WTC11 (cell line): ENCODE measurements at regions not wholly inside any gene's neighbourhood (a gene's known extent, or its start where the extent isn't known, plus 50 kb on each side); places are given as distances from the start of the nearest gene placed in this dataset.
"Not testable (repeated sequence)": the region's sequence is repeated elsewhere in the genome, so short reads cannot be mapped to it uniquely, and the experiment has no call there.

Source experiments
- ATAC-seq: fragments of 200-7000 bp; cut with Tn5 transposase; 2 replicates; pipeline ENCODE4 v1.10.0; 2021; ENCODE audit warnings: mild to moderate bottlenecking, moderate library complexity
- CTCF ChIA-PET: fragments of 300-600 bp; sonication (Branson Sonifier 250); formaldehyde crosslinking; loops from one replicate; lab custom pipeline; 2021; ENCODE audit warnings: antibody characterized with exemption; lab: Charles Lee
- POLR2A ChIA-PET: fragments of 350-600 bp; sonication (Branson Sonifier 250); formaldehyde crosslinking; loops from one replicate; lab custom pipeline; 2021; ENCODE audit warnings: antibody characterized with exemption; lab: Charles Lee
- DNase-seq: peaks from one replicate; pipeline ENCODE4 v3.0.0; 2021; ENCODE audit warnings: low spot score
- H3K27ac Mint-ChIP-seq: 2 replicates; pipeline ENCODE4 v1.8.0; 2021; ENCODE audit warnings: mixed read lengths
- H3K27me3 Mint-ChIP-seq: 2 replicates; pipeline ENCODE4 v1.8.0; 2021; ENCODE audit warnings: low read depth, mild to moderate bottlenecking, moderate library complexity, mixed read lengths
- H3K36me3 Mint-ChIP-seq: 2 replicates; pipeline ENCODE4 v1.8.0; 2021; ENCODE audit warnings: mixed read lengths
- H3K4me1 Mint-ChIP-seq: 2 replicates; pipeline ENCODE4 v1.8.0; 2022; ENCODE audit warnings: mixed read lengths
- H3K4me3 Mint-ChIP-seq: 2 replicates; pipeline ENCODE4 v1.8.0; 2021; ENCODE audit warnings: mild to moderate bottlenecking, moderate library complexity, mixed read lengths
- H3K9me3 Mint-ChIP-seq: 2 replicates; pipeline ENCODE4 v1.8.0; 2021; ENCODE audit warnings: mixed read lengths
- AFF4 ChIP-seq: sonication (generic); formaldehyde crosslinking; IDR thresholded peaks from 2 replicates; pipeline ENCODE4 v1.8.1; 2023; ENCODE audit warnings: mild to moderate bottlenecking, missing genetic modification reagents, borderline replicate concordance
- ATF3 ChIP-seq: sonication (generic); formaldehyde crosslinking; conservative IDR thresholded peaks from 2 replicates; pipeline ENCODE4 v1.8.1; 2022; ENCODE audit warnings: mild to moderate bottlenecking, missing genetic modification reagents
- CREB1 ChIP-seq: sonication (generic); formaldehyde crosslinking; IDR thresholded peaks from 2 replicates; pipeline ENCODE4 v1.8.0; 2023; ENCODE audit warnings: mild to moderate bottlenecking, missing genetic modification reagents
- CTCF ChIP-seq: fragments of 200-600 bp; IDR thresholded peaks from 2 replicates; pipeline ENCODE4 v1.8.0; 2022; ENCODE audit warnings: antibody characterized with exemption
- E2F1 ChIP-seq: sonication (generic); formaldehyde crosslinking; IDR thresholded peaks from 2 replicates; pipeline ENCODE4 v1.8.0; 2022; ENCODE audit warnings: mild to moderate bottlenecking, missing genetic modification reagents
- EMX1 ChIP-seq: fragments of 250-450 bp; sonication (Bioruptor Pico); IDR thresholded peaks from 2 replicates; pipeline ENCODE4 v1.8.0; 2021; ENCODE audit warnings: mild to moderate bottlenecking
- ESRRA ChIP-seq: sonication (generic); formaldehyde crosslinking; IDR thresholded peaks from 2 replicates; pipeline ENCODE4 v1.8.1; 2022; ENCODE audit warnings: mild to moderate bottlenecking, missing genetic modification reagents, borderline replicate concordance
- FOXJ3 ChIP-seq: sonication (generic); formaldehyde crosslinking; IDR thresholded peaks from 2 replicates; pipeline ENCODE4 v1.9.0; 2021; ENCODE audit warnings: missing genetic modification reagents, mild to moderate bottlenecking, borderline replicate concordance
- FOXK1 ChIP-seq: sonication (generic); formaldehyde crosslinking; IDR thresholded peaks from 2 replicates; pipeline ENCODE4 v1.8.0; 2022; ENCODE audit warnings: mild to moderate bottlenecking, moderate library complexity, missing genetic modification reagents
- GABPB1 ChIP-seq: sonication (generic); formaldehyde crosslinking; IDR thresholded peaks from 2 replicates; pipeline ENCODE4 v1.8.1; 2023; ENCODE audit warnings: mild to moderate bottlenecking, missing genetic modification reagents
- MLX ChIP-seq: sonication (generic); formaldehyde crosslinking; IDR thresholded peaks from 2 replicates; pipeline ENCODE4 v1.8.1; 2023; ENCODE audit warnings: mild to moderate bottlenecking, missing genetic modification reagents, moderate library complexity
- PREB ChIP-seq: sonication (generic); formaldehyde crosslinking; IDR thresholded peaks from 2 replicates; pipeline ENCODE4 v1.8.1; 2022; ENCODE audit warnings: mild to moderate bottlenecking, missing genetic modification reagents, moderate library complexity, borderline replicate concordance
- PRRX2 ChIP-seq: fragments of 250-450 bp; sonication (Bioruptor Pico); IDR thresholded peaks from 2 replicates; pipeline ENCODE4 v1.8.0; 2021; ENCODE audit warnings: mild to moderate bottlenecking
- RORB ChIP-seq: fragments of 250-450 bp; sonication (Bioruptor Pico); IDR thresholded peaks from 2 replicates; pipeline ENCODE4 v1.9.0; 2021; ENCODE audit warnings: mild to moderate bottlenecking
- SMAD4 ChIP-seq: sonication (generic); formaldehyde crosslinking; IDR thresholded peaks from 2 replicates; pipeline ENCODE4 v1.8.0; 2022; ENCODE audit warnings: mild to moderate bottlenecking, missing genetic modification reagents
- STAT6 ChIP-seq: sonication (generic); formaldehyde crosslinking; conservative IDR thresholded peaks from 2 replicates; pipeline ENCODE4 v1.8.1; 2023; ENCODE audit warnings: mild to moderate bottlenecking, low read depth, missing genetic modification reagents, moderate library complexity
- ZNF263 ChIP-seq: sonication (generic); formaldehyde crosslinking; IDR thresholded peaks from 2 replicates; pipeline ENCODE4 v1.8.1; 2022; ENCODE audit warnings: low read depth, mild to moderate bottlenecking, moderate library complexity, missing genetic modification reagents
- ZNF396 ChIP-seq: fragments of 250-450 bp; sonication (Bioruptor Pico); IDR thresholded peaks from 2 replicates; pipeline ENCODE4 v1.8.0; 2021; ENCODE audit warnings: mild to moderate bottlenecking, moderate library complexity, borderline replicate concordance

GRCh38 chr10:57032301-57032700 lies 671.2 kb upstream of the ZWINT start:
- peaks cover 40% of the 10 kb centered on the region for H3K9me3 Mint-ChIP-seq
- H3K4me1 Mint-ChIP-seq, H3K4me3 Mint-ChIP-seq, H3K27me3 Mint-ChIP-seq, POLR2A ChIA-PET, H3K27ac Mint-ChIP-seq: not testable (repeated sequence)
- CTCF ChIA-PET = interaction anchor here (1.3 kb wide), 1 partner anchor 16 kb away, joined by 3 read pairs; no protein-coding TSS in a partner anchor
- peak; percentile 85 for ATAC-seq
- peak; percentile 44 for DNase-seq
- peaks cover 27% of the 10 kb centered on the region for H3K36me3 Mint-ChIP-seq

- Mint-ChIP-seq H3K27ac (no peak overlapping the region), H3K36me3 (peaks cover 27% of the 10 kb centered on the region), H3K4me3 (no peak overlapping the region), H3K27me3 (no peaks in the 10 kb centered on the region), H3K4me1 (no peaks in the 10 kb centered on the region), H3K9me3 (peaks cover 40% of the 10 kb centered on the region)
- no peak for ATAC-seq
- no peak for DNase-seq
- POLR2A ChIA-PET = no interaction called here
- no peak for TF ChIP-seq ESRRA (CRISPR knock-in tag)
- TF ChIP-seq EMX1 (CRISPR knock-in tag) = no peak
- no peak for TF ChIP-seq E2F1
- TF ChIP-seq FOXJ3 = no peak
- TF ChIP-seq ZNF396 (CRISPR knock-in tag) = no peak
- TF ChIP-seq CTCF = no peak
- no peak for TF ChIP-seq SMAD4
- TF ChIP-seq STAT6 (CRISPR knock-in tag) = no peak
- no peak for TF ChIP-seq ZNF263 (CRISPR knock-in tag)
- no peak for TF ChIP-seq CREB1 (CRISPR knock-in tag)
- no peak for TF ChIP-seq RORB (CRISPR knock-in tag)
- TF ChIP-seq PREB (CRISPR knock-in tag) = no peak
- no peak for TF ChIP-seq ATF3 (CRISPR knock-in tag)
- TF ChIP-seq PRRX2 (CRISPR knock-in tag) = no peak
- CTCF ChIA-PET = no interaction called here
Observed at GRCh38 chr10:57031346-57031745, 670.3 kb upstream of the ZWINT start.

GRCh38 chr10:57026307-57026706 lies 665.2 kb upstream of the ZWINT start:
- H3K4me3 Mint-ChIP-seq = no peak overlapping the region
- no peak for TF ChIP-seq ZNF263 (CRISPR knock-in tag)
- no peak for TF ChIP-seq SMAD4
- TF ChIP-seq MLX = no peak
- no peak for TF ChIP-seq ATF3 (CRISPR knock-in tag)
- no peak for TF ChIP-seq AFF4 (CRISPR knock-in tag)
- TF ChIP-seq FOXK1 (CRISPR knock-in tag) = no peak
- TF ChIP-seq GABPB1 (CRISPR knock-in tag) = no peak

More at GRCh38 chr10:57026307-57026706, 665.2 kb upstream of the ZWINT start:
- CTCF ChIA-PET = no interaction called here
- Mint-ChIP-seq H3K4me1 (no peaks in the 10 kb centered on the region), H3K27me3 (no peaks in the 10 kb centered on the region), H3K9me3 (peaks cover 23% of the 10 kb centered on the region), H3K27ac (no peak overlapping the region), H3K36me3 (peaks cover 14% of the 10 kb centered on the region)
- POLR2A ChIA-PET = no interaction called here
- no peak for DNase-seq
- ATAC-seq = no peak
